GM18511 (cell line): ENCODE measurements at regions not wholly inside any gene's neighbourhood (a gene's known extent, or its start where the extent isn't known, plus 50 kb on each side); places are given as distances from the start of the nearest gene placed in this dataset.
A peak's percentile ranks its signal among the peaks of the same experiment; 100 is the strongest.

Source experiments
- ATAC-seq: cut with Tn5 transposase; IDR thresholded peaks from one replicate; pipeline ENCODE4 v1.9.1; 2021; ENCODE audit warnings: mild to moderate bottlenecking, moderate library complexity; ENCODE audit not compliant: unreplicated experiment

DNA sequence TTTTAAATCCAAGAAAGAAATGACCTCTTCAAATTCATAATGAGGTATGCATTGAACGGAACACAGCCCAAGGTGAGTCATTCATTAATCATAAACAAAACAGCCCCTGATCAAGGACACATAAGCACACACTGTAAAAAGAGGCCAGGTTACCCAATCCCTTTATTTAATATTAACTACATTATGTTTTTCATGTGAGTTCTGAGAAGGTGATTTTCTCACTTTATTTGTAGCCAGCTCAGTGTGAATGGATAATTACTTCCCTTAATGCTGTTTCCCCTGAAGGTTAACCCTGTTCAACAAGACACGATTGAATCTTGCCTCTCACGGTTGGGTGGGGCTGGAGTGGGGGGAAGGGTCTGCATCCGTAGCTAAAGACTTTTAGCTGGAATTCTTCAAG, 257.3 kb upstream of the SALL1 start:
- peak; percentile 54 for ATAC-seq

DNA sequence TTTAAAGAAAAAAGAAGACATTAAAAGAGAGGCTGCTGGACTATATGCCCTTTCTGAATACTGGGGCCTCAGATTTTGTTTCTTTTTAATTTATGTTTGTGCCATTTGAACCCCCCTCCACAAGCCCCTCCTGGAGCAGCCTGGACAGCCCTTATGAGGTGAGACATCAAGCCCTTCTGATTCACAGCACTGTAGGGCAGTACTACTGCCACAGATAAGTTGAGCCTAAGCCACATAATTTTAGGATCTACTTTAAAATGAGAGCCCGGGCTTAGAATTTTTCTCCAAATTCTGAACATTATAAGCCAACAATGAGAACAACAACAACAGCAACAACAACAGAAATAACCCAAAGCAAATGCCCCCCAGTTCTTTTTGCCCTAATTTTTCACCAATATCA, 256.9 kb upstream of the SALL1 start:
- ATAC-seq, result no peak

- ATAC-seq, result no peak
Observed at GRCh38 chr16:51407199-51407598, 256.1 kb upstream of the SALL1 start.

- no peak for ATAC-seq
Observed at GRCh38 chr16:51405361-51405760, 254.3 kb upstream of the SALL1 start.

GRCh38 chr16:51404386-51404785, 253.3 kb upstream of the SALL1 start:
- ATAC-seq, result no peak

DNA sequence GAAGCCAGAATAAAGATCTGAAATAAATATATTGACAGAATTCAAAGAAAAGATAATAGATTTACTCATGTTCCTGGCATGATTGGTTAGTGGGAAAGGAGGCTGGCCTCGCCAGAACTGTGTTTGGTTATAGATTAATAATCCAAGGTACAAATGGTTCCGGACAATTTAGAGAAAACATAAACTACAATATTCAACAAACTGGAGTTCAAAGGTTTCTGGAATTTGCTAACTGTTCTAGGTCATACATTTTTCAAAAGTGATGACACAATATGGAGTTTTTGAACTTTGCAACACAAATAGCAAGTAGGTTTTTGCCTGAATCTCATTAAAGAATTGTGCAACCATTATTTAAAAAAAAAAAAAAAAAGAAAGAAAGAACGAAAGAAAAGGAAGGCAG, 251.7 kb upstream of the SALL1 start:
- no peak for ATAC-seq

GRCh38 chr16:51402298-51402697, 251.2 kb upstream of the SALL1 start:
- ATAC-seq, result no peak

DNA sequence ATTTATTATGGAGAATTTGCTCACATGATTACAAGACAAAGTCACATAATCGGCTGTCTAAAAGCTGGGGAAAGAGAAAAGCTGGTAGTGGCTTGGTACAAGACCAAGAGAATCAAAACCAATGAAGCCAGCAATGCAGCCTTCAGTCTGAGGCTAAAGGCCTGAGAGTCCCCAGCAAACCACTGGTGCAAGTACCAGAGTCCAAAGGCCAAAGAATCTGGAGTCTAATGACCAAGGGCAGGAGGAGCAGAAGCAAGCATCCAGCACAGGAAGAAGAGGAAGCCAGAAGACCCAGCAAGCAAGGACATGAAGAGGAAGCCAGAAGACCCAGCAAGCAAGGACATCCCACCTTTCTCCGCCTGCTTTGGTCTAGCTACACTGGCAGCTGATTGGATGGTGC, 250.6 kb upstream of the SALL1 start:
- ATAC-seq, result no peak

- no peak for ATAC-seq
Observed at GRCh38 chr16:51399908-51400670, 249.0 kb upstream of the SALL1 start.

GRCh38 chr16:51394421-51394820, 243.4 kb upstream of the SALL1 start:
- ATAC-seq, result no peak

DNA sequence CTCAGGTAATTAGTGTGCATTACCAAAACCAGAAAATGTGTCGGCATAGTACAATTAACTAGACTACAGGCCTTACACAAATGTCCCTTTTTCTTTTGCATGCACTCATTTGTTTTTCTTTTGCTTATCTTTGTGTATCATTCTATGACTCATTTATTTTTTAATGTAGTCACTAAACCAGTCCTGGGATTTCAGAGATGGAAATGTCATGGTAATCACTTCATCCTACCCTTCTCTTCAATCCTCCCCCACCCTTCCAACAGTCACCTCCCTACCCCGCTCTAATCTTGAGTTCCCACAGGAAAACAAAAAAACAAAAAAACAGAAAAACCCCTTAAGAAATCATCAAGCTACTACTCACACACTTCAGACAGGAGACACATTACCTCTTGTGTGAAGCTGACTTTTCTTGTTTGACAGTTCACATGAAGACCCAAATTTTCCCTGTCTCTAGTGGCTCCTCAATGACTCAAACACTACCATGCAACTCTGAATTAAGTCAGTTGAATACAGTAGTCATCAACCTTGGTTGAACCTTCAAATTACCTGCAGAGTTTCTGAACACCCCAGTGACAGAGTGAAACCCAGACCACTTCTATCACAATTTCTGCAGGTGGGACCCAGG, 242.4 kb upstream of the SALL1 start:
- no peak for ATAC-seq

DNA sequence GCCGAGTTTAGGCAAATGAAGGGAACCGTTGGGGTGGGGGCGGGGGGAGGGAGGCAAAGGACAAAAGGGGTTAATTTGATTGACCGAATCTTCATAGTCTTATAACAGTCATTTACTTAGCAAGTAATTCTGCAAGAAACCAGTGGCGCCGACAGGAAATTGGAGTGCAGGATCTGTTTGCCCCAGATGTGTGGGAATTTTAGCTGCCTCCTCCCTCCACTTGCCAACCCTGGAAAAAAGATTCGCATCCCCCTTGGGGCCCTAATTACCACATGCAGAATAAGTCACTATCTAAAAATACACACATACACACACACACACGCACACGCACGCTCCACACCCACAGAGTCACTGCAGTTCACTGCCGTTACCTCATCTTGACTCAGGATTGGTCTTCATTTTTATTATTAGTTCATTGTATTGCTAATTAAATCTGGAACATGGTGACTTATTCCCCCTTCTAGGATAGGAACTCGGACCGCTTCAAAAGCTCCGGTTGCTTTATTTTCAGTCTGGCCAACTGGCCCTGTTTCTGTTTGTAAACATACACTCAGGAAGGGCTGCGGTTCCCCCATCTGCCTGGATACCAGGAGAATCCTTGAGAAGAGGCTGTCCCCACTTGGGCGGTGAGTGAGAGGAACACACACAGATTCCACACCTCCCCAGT, 241.6 kb upstream of the SALL1 start:
- no peak for ATAC-seq

DNA sequence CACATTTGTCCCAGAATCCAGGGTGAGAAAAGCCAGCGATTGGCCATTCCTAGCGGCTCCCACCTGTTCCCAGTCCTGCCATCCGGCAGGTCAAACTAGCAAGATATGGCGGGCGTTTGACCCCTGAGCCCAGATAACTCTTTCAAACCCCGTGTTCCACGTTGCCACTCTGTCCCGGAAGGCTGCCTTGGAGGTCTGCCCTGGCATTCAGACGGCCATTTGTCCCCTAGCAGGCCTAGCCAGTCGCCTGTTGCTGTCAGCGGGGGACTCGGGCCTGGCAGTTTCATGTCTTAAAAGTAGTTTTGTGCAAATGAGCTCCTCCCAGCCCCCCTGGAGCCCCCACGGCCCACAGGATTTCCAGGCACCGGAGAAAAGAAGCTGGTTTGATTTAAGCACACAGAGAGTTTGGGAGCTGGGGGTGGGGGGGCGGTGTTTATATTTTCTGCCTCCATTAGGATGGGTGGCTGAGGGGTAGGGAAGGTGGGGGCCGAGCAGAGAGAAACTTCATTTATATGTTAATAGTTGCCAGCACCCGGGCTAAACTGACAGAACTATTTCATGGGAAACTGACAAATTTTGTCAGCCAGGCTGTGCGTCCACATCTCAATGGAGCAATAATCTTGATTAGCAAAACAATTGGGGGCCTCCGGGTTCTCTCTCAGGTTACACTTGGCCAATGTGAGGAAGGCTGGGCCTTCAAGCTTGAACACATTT, 240.9 kb upstream of the SALL1 start:
- no peak for ATAC-seq

DNA sequence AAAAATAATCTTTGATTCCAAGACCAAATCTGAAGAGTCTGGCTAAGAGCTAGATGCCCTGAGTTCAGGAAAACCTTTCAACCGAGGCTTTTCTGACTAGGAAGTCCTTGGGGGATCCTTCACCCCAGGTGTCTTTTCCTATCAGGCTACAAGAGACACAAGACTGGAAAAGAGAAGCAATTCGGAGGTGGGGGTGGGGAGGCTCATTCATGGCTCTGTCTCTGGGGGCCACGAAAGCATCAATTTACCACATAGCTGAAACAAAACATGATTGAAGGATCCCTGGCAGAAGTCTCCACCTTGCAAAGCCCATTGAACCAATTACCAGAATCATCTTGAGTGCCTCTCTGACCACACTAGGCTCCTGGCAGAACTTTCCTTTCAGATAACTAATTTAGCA, 239.8 kb upstream of the SALL1 start:
- no peak for ATAC-seq

DNA sequence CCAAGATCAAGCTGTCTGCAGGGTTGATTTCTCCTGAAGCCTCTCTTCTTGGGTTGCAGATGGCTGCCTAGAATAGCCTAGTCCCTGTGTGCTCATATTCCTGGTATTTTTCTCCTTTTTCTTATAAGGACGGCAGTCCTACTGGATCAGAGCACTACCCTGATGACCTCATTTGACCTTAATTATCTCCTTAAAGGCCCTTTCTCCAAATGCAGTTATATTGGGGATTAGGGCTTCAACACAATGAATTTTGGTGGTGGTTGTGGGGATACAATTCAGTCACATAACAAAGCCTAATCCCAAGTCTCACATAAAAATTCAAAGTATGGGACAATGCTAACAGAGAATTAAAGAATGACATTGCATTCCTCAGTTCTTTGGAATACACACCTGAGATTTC, 238.8 kb upstream of the SALL1 start:
- no peak for ATAC-seq

GRCh38 chr16:51388516-51388951, 237.5 kb upstream of the SALL1 start:
- no peak for ATAC-seq

- ATAC-seq, result no peak
Observed at GRCh38 chr16:51383909-51384308, 232.8 kb upstream of the SALL1 start.

DNA sequence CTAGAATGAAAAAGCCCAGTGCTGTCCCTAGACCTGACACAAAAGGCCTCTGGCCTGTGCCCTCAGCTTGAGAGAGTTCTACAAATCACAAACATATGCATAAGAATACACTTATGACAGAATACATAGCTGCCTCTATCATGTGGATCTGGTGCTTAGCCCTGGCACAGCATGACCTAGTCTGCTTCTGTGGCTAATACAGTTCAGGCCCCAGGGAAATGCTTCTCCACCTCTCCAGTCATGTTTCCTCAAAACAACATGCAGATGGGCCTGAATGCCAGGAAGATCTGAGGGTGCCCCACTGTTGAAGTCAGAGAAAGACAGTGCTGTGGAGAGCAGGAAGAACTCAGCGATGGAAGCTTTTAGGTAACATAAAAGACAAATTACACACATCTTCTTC, 231.9 kb upstream of the SALL1 start:
- no peak for ATAC-seq

DNA sequence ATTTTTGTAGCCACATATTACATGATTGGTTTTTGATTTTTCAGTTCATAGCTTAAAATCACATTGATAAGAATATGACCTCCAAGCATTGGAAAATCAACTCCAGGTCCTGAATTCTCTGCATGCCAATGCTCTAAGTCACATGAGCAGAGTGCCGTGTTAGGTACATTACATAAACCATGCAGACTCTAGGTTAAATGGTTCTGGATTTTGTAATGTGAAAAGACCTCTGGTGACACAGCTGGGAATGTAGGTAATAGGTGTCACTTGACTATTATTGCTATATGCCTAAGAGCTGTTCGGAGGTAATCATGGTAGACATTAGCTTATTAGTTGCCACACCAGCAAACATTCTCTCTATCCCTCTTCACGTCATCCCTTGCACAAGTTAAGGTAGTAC, 231.1 kb upstream of the SALL1 start:
- ATAC-seq, result no peak

DNA sequence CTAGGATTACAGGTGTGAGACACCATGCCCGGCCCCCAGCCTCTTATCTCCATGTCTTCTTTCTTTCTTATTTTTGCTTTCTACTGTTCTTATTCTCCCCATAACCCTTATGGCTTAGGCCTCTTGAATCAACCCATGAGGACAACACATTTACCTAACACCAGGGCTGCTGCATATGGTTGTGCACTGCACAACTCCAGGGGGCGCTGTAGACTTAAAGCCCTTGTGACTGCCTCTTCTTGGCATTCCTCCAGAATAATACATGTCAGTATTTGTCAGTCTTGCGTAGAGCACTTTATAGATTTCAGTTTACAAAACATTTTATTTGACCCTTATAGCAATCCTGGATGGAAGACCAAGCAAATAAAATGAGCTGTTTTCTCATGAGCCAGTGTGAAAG, 225.0 kb upstream of the SALL1 start:
- no peak for ATAC-seq

DNA sequence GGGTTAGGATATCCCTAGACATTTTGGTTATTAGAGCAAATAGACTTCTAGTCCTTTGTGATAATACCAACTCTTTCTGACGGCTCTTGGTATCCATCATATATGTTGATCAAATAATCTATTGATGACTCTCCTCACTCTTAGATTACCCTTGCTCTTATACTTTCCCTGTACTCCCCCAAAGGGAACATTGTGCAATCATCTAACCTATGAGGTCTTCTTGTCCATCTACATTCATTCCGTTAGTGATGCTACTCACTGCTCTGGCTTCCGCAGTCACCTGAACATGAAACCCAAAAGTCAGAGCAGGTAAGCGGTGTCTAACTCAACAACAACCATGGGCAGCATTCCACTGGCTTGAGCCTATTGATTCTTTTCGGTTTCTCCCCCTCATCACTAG, 223.7 kb upstream of the SALL1 start:
- no peak for ATAC-seq

GRCh38 chr16:51374346-51374745, 223.3 kb upstream of the SALL1 start:
- no peak for ATAC-seq
